GM21528 (cell line): ENCODE measurements at regions not wholly inside any gene's neighbourhood (a gene's known extent, or its start where the extent isn't known, plus 50 kb on each side); places are given as distances from the start of the nearest gene placed in this dataset.
"Not testable (repeated sequence)": the region's sequence is repeated elsewhere in the genome, so short reads cannot be mapped to it uniquely, and the experiment has no call there.

Experiments
- ATAC-seq: cut with Tn5 transposase; IDR thresholded peaks from one replicate; pipeline ENCODE4 v1.9.1; 2021; ENCODE audit warnings: mild to moderate bottlenecking, moderate library complexity; ENCODE audit not compliant: unreplicated experiment, low FRiP score

- no peak for ATAC-seq
Observed at GRCh38 chr17:56688151-56688550, 94.7 kb downstream of the NOG start.

GRCh38 chr17:56690441-56691291 is 97.2 kb downstream of the NOG start:
- no peak for ATAC-seq

- no peak for ATAC-seq
Observed at GRCh38 chr17:56694825-56695224, 101.3 kb downstream of the NOG start.

- no peak for ATAC-seq
Observed at GRCh38 chr17:56697190-56697589, 103.7 kb downstream of the NOG start.

GRCh38 chr17:56699186-56699894 is 105.8 kb downstream of the NOG start:
- no peak for ATAC-seq

- no peak for ATAC-seq
Observed at GRCh38 chr17:56700919-56701420, 107.5 kb downstream of the NOG start.

- no peak for ATAC-seq
Observed at GRCh38 chr17:56707312-56708219, 114.1 kb downstream of the NOG start.

GRCh38 chr17:56708220-56708558 is 114.7 kb downstream of the NOG start:
- ATAC-seq: no peak

- no peak for ATAC-seq
Observed at GRCh38 chr17:56708670-56709410, 115.3 kb downstream of the NOG start.

- ATAC-seq: no peak
Observed at GRCh38 chr17:56710986-56711385, 117.5 kb downstream of the NOG start.

GRCh38 chr17:56715613-56716357 is 117.9 kb downstream of the C17orf67 start:
- peak; percentile 95 for ATAC-seq

- no peak for ATAC-seq
Observed at GRCh38 chr17:56717471-56717870, 116.2 kb downstream of the C17orf67 start.

- no peak for ATAC-seq
Observed at GRCh38 chr17:56718515-56718914, 115.2 kb downstream of the C17orf67 start.

GRCh38 chr17:56723421-56723820 is 110.3 kb downstream of the C17orf67 start:
- ATAC-seq: no peak

GRCh38 chr17:56724664-56725063 is 109.1 kb downstream of the C17orf67 start:
- ATAC-seq: no peak

- ATAC-seq: no peak
Observed at GRCh38 chr17:56725144-56725543, 108.6 kb downstream of the C17orf67 start.

GRCh38 chr17:56727876-56728617 is 105.7 kb downstream of the C17orf67 start:
- ATAC-seq: no peak

GRCh38 chr17:56731096-56731495 is 102.6 kb downstream of the C17orf67 start:
- ATAC-seq: not testable (repeated sequence)

GRCh38 chr17:56733833-56734232 is 99.9 kb downstream of the C17orf67 start:
- no peak for ATAC-seq
